ENCODE measurements at regions not wholly inside any gene's neighbourhood (a gene's known extent, or its start where the extent isn't known, plus 50 kb on each side); places are given as distances from the start of the nearest gene placed in this dataset.

GRCh38 chr20:52422574-52423336 is 231.2 kb upstream of the ZFP64 start:
- TF ChIP-seq CTCF (conservative IDR thresholded peaks at IDR 0.05; ENCODE audit: low read length) (no peak), EZH2phosphoT487 (IDR thresholded peaks at IDR 0.05; ENCODE audit: borderline replicate concordance, low read depth, low read length) (no peak)
